ENCODE measurements at regions not wholly inside any gene's neighbourhood (a gene's known extent, or its start where the extent isn't known, plus 50 kb on each side); places are given as distances from the start of the nearest gene placed in this dataset.

GRCh38 chr5:52449516-52449915 lies 338.2 kb upstream of the ITGA1 start:
- TF ChIP-seq EZH2phosphoT487 (IDR thresholded peaks at IDR 0.05; ENCODE audit: borderline replicate concordance, low read length) = no peak
- no peak for TF ChIP-seq CTCF (IDR thresholded peaks at IDR 0.05; ENCODE audit: low read depth, low read length, poor library complexity, severe bottlenecking)

Data from DOHH2 (cell line).